Glutamatergic neuron (in vitro differentiated cells): ENCODE measurements at regions not wholly inside any gene's neighbourhood (a gene's known extent, or its start where the extent isn't known, plus 50 kb on each side); places are given as distances from the start of the nearest gene placed in this dataset.

Source experiments
- DNase-seq: peaks from one replicate; pipeline ENCODE4 v3.0.0; 2022
- H3K27ac Mint-ChIP-seq: one replicate; pipeline ENCODE4 v1.8.0; 2020; ENCODE audit warnings: mild to moderate bottlenecking, mixed read lengths, inconsistent platforms; ENCODE audit not compliant: unreplicated experiment
- H3K27me3 Mint-ChIP-seq: one replicate; pipeline ENCODE4 v1.8.0; 2020; ENCODE audit warnings: mild to moderate bottlenecking, moderate library complexity, mixed read lengths, inconsistent platforms; ENCODE audit not compliant: unreplicated experiment
- H3K36me3 Mint-ChIP-seq: one replicate; pipeline ENCODE4 v1.8.0; 2020; ENCODE audit warnings: mild to moderate bottlenecking, mixed read lengths, inconsistent platforms; ENCODE audit not compliant: unreplicated experiment
- H3K4me1 Mint-ChIP-seq: one replicate; pipeline ENCODE4 v1.8.0; 2020; ENCODE audit warnings: mild to moderate bottlenecking, low read depth, mixed read lengths, inconsistent platforms; ENCODE audit not compliant: unreplicated experiment
- H3K4me3 Mint-ChIP-seq: one replicate; pipeline ENCODE4 v1.8.0; 2020; ENCODE audit warnings: mild to moderate bottlenecking, mixed read lengths, inconsistent platforms; ENCODE audit not compliant: unreplicated experiment
- H3K9me3 Mint-ChIP-seq: one replicate; pipeline ENCODE4 v1.8.0; 2020; ENCODE audit warnings: mild to moderate bottlenecking, moderate library complexity, mixed read lengths, inconsistent platforms; ENCODE audit not compliant: unreplicated experiment
- TF ChIP-seq, protein P1 (sequence below): fragments of 200-600 bp; sonication (generic); IDR thresholded peaks from one replicate; pipeline ENCODE4 v1.5.0; 2021; ENCODE audit not compliant: partially characterized antibody, unreplicated experiment

- TF ChIP-seq, protein P1, sequence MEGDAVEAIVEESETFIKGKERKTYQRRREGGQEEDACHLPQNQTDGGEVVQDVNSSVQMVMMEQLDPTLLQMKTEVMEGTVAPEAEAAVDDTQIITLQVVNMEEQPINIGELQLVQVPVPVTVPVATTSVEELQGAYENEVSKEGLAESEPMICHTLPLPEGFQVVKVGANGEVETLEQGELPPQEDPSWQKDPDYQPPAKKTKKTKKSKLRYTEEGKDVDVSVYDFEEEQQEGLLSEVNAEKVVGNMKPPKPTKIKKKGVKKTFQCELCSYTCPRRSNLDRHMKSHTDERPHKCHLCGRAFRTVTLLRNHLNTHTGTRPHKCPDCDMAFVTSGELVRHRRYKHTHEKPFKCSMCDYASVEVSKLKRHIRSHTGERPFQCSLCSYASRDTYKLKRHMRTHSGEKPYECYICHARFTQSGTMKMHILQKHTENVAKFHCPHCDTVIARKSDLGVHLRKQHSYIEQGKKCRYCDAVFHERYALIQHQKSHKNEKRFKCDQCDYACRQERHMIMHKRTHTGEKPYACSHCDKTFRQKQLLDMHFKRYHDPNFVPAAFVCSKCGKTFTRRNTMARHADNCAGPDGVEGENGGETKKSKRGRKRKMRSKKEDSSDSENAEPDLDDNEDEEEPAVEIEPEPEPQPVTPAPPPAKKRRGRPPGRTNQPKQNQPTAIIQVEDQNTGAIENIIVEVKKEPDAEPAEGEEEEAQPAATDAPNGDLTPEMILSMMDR, result no peak
- H3K36me3 Mint-ChIP-seq, result no peaks in the 10 kb centered on the region
- no peak for DNase-seq
- H3K27ac Mint-ChIP-seq, result no peak overlapping the region
- peaks cover 1% of the 10 kb centered on the region for H3K9me3 Mint-ChIP-seq
- no peaks in the 10 kb centered on the region for H3K27me3 Mint-ChIP-seq
- H3K4me3 Mint-ChIP-seq, result no peak overlapping the region
- H3K4me1 Mint-ChIP-seq, result peaks cover 5% of the 10 kb centered on the region
Measured at GRCh38 chr10:57202356-57202755, 841.3 kb upstream of the ZWINT start.

DNA sequence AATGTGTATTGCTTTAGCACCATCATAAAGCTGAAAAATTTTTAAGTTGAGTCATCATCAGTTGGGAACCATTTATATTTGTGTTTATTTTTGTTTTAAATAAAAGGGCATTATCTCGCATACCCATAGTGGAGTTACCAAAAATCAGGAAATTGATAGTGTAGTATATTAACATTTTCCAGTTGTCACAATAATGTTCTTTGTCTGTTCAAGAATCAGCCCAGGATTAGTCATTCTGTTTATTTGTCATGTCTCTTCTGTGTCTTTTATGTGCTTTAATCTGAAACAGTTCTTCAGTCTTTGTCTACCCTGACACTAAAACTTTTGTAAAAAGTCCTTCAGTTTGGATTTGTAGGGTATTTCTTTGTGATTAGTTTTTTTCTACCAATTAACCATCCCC lies 827.8 kb upstream of the ZWINT start:
- no peak overlapping the region for H3K4me3 Mint-ChIP-seq

DNA sequence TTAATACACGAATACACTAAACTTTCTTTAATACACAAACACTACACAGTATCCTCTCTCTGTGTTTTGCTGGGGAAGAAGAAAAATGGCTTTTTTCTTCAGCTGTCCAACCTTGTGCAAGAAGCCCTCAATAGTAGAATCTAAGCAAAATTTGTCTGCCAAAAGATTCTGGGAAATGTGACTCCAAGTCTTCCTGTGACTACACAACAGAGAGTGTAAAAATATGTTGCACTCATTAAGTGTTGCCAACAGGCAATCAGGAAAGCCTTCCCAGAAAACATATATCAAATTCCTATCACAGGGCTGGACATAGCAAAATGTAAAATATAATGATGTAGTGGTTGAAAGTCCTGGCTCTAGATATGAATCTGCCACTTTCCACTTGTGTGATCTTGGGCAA lies 825.1 kb upstream of the ZWINT start:
- DNase-seq, result no peak

More for the DNA sequence above, 827.8 kb upstream of the ZWINT start:
- Mint-ChIP-seq H3K4me1 (no peaks in the 10 kb centered on the region), H3K9me3 (no peaks in the 10 kb centered on the region), H3K27me3 (no peaks in the 10 kb centered on the region), H3K27ac (no peak overlapping the region), H3K36me3 (no peaks in the 10 kb centered on the region)
- TF ChIP-seq, protein P1, result no peak
- no peak for DNase-seq

DNA sequence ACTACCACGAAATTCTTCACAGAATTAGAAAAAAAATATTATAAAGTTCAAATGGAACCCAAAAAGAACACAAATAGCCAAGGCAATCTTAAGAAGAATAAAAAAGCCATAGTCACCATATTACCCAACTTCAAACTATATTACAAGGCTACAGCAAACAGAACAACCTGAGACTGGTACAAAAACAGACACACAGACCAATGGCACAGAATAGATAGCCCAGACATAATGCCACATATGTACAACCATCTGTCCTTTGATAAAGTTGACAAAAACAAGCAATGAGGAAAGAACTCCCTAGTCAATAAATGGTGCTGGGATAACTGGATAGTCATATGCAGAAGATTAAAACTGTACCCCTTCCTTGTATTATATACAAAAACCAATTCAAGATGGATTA lies 808.5 kb upstream of the ZWINT start:
- TF ChIP-seq, protein P1, result no peak
- Mint-ChIP-seq H3K4me1 (peaks cover 2% of the 10 kb centered on the region), H3K9me3 (no peaks in the 10 kb centered on the region), H3K4me3 (no peak overlapping the region), H3K36me3 (no peaks in the 10 kb centered on the region), H3K27me3 (no peaks in the 10 kb centered on the region), H3K27ac (no peak overlapping the region)
- no peak for DNase-seq

More for the DNA sequence above, 825.1 kb upstream of the ZWINT start:
- H3K9me3 Mint-ChIP-seq, result no peaks in the 10 kb centered on the region
- no peaks in the 10 kb centered on the region for H3K36me3 Mint-ChIP-seq
- TF ChIP-seq, protein P1, result no peak
- H3K4me1 Mint-ChIP-seq, result no peaks in the 10 kb centered on the region
- H3K27ac Mint-ChIP-seq, result no peak overlapping the region
- H3K4me3 Mint-ChIP-seq, result no peak overlapping the region
- no peaks in the 10 kb centered on the region for H3K27me3 Mint-ChIP-seq

- Mint-ChIP-seq H3K27me3 (no peaks in the 10 kb centered on the region), H3K27ac (no peak overlapping the region), H3K4me1 (peaks cover 2% of the 10 kb centered on the region), H3K9me3 (no peaks in the 10 kb centered on the region), H3K4me3 (no peak overlapping the region), H3K36me3 (no peaks in the 10 kb centered on the region)
- no peak for DNase-seq
- TF ChIP-seq, protein P1, result no peak
Measured at GRCh38 chr10:57168611-57169240, 807.7 kb upstream of the ZWINT start.
